IPS-18c (cell line): ENCODE measurements at regions not wholly inside any gene's neighbourhood (a gene's known extent, or its start where the extent isn't known, plus 50 kb on each side); places are given as distances from the start of the nearest gene placed in this dataset.

ENCODE experiments used
- H3K4me3 ChIP-seq: 2 replicates; pipeline ENCODE4 v1.7.0; 2013; ENCODE audit warnings: low read depth, mild to moderate bottlenecking, low read length, moderate library complexity; ENCODE audit not compliant: insufficient read depth
- H3K9me3 ChIP-seq: one replicate; pipeline ENCODE4 v1.6.1; 2013; ENCODE audit warnings: mild to moderate bottlenecking, low read length, moderate library complexity; ENCODE audit not compliant: control insufficient read depth, insufficient read depth

GRCh38 chr5:62727861-62728260 lies 149.2 kb downstream of the LRRC70 start:
- H3K4me3 ChIP-seq: no peak overlapping the region

GRCh38 chr5:62727184-62727583 lies 148.6 kb downstream of the LRRC70 start:
- Histone ChIP-seq H3K4me3 (no peak overlapping the region), H3K9me3 (no peaks in the 10 kb centered on the region)

More at GRCh38 chr5:62727861-62728260, 149.2 kb downstream of the LRRC70 start:
- H3K9me3 ChIP-seq: no peaks in the 10 kb centered on the region

- Histone ChIP-seq H3K4me3 (no peak overlapping the region), H3K9me3 (no peaks in the 10 kb centered on the region)
Observed at GRCh38 chr5:62722360-62722759, 143.7 kb downstream of the LRRC70 start.

- no peak overlapping the region for H3K4me3 ChIP-seq
- no peaks in the 10 kb centered on the region for H3K9me3 ChIP-seq
Observed at GRCh38 chr5:62720031-62720441, 141.4 kb downstream of the LRRC70 start.

- H3K4me3 ChIP-seq: no peak overlapping the region
- no peaks in the 10 kb centered on the region for H3K9me3 ChIP-seq
Observed at GRCh38 chr5:62719061-62719720, 140.6 kb downstream of the LRRC70 start.

GRCh38 chr5:62718324-62718723 lies 139.7 kb downstream of the LRRC70 start:
- H3K9me3 ChIP-seq: no peaks in the 10 kb centered on the region
- H3K4me3 ChIP-seq: no peak overlapping the region

- Histone ChIP-seq H3K4me3 (no peak overlapping the region), H3K9me3 (peaks cover under 1% of the 10 kb centered on the region)
Observed at GRCh38 chr5:62717301-62717933, 138.8 kb downstream of the LRRC70 start.

- H3K9me3 ChIP-seq: peaks cover 2% of the 10 kb centered on the region
- no peak overlapping the region for H3K4me3 ChIP-seq
Observed at GRCh38 chr5:62714296-62714695, 135.7 kb downstream of the LRRC70 start.

- no peak overlapping the region for H3K4me3 ChIP-seq
Observed at GRCh38 chr5:62708481-62709325, 130.1 kb downstream of the LRRC70 start.

GRCh38 chr5:62707563-62707962 lies 128.9 kb downstream of the LRRC70 start:
- Histone ChIP-seq H3K4me3 (no peak overlapping the region), H3K9me3 (peaks cover 2% of the 10 kb centered on the region)

More at GRCh38 chr5:62708481-62709325, 130.1 kb downstream of the LRRC70 start:
- H3K9me3 ChIP-seq: peaks cover 2% of the 10 kb centered on the region

GRCh38 chr5:62707131-62707530 lies 128.5 kb downstream of the LRRC70 start:
- Histone ChIP-seq H3K9me3 (no peaks in the 10 kb centered on the region), H3K4me3 (no peak overlapping the region)

- Histone ChIP-seq H3K4me3 (no peak overlapping the region), H3K9me3 (no peaks in the 10 kb centered on the region)
Observed at GRCh38 chr5:62705022-62705421, 126.4 kb downstream of the LRRC70 start.

- no peak overlapping the region for H3K4me3 ChIP-seq
- H3K9me3 ChIP-seq: peaks cover 2% of the 10 kb centered on the region
Observed at GRCh38 chr5:62702126-62702525, 123.5 kb downstream of the LRRC70 start.

GRCh38 chr5:62701036-62701435 lies 122.4 kb downstream of the LRRC70 start:
- H3K4me3 ChIP-seq: no peak overlapping the region
- peaks cover 2% of the 10 kb centered on the region for H3K9me3 ChIP-seq

- peaks cover 2% of the 10 kb centered on the region for H3K9me3 ChIP-seq
- no peak overlapping the region for H3K4me3 ChIP-seq
Observed at GRCh38 chr5:62698756-62699155, 120.1 kb downstream of the LRRC70 start.

GRCh38 chr5:62695274-62695673 lies 116.7 kb downstream of the LRRC70 start:
- Histone ChIP-seq H3K9me3 (peaks cover 2% of the 10 kb centered on the region), H3K4me3 (no peak overlapping the region)

- H3K4me3 ChIP-seq: no peak overlapping the region
- peaks cover 2% of the 10 kb centered on the region for H3K9me3 ChIP-seq
Observed at GRCh38 chr5:62692946-62693713, 114.5 kb downstream of the LRRC70 start.
